H9 (cell line): ENCODE measurements at regions not wholly inside any gene's neighbourhood (a gene's known extent, or its start where the extent isn't known, plus 50 kb on each side); places are given as distances from the start of the nearest gene placed in this dataset.

ENCODE experiments used
- DNase-seq: peaks from one replicate; pipeline ENCODE4 v3.0.0-alpha.2; 2017
- H2AFZ ChIP-seq: one replicate; pipeline ENCODE4 v1.6.1; 2013; ENCODE audit warnings: mild to moderate bottlenecking, low read length, control low read depth, moderate library complexity
- H2AK5ac ChIP-seq: 2 replicates; pipeline ENCODE4 v1.6.1; 2013; ENCODE audit warnings: low read length, control low read depth, mixed read lengths; ENCODE audit not compliant: insufficient read length
- H2BK120ac ChIP-seq: one replicate; pipeline ENCODE4 v1.6.1; 2013; ENCODE audit warnings: low read depth, mild to moderate bottlenecking, low read length, control low read depth, inconsistent platforms; ENCODE audit not compliant: poor library complexity, severe bottlenecking
- H2BK12ac ChIP-seq: 2 replicates; pipeline ENCODE4 v1.6.1; 2013; ENCODE audit warnings: low read length, control low read depth, mixed read lengths, low read depth; ENCODE audit not compliant: insufficient read length
- H2BK15ac ChIP-seq: 2 replicates; pipeline ENCODE4 v1.6.1; 2013; ENCODE audit warnings: low read depth, low read length, control low read depth
- H2BK20ac ChIP-seq: one replicate; pipeline ENCODE4 v1.6.1; 2013; ENCODE audit warnings: low read depth, mild to moderate bottlenecking, low read length, control low read depth, inconsistent platforms; ENCODE audit not compliant: poor library complexity, severe bottlenecking
- H2BK5ac ChIP-seq: 2 replicates; pipeline ENCODE4 v1.6.1; 2013; ENCODE audit warnings: low read length, control low read depth, mixed read lengths; ENCODE audit not compliant: insufficient read length
- H3K14ac ChIP-seq: 2 replicates; pipeline ENCODE4 v1.6.1; 2013; ENCODE audit warnings: low read length, control low read depth; ENCODE audit not compliant: insufficient read depth
- H3K18ac ChIP-seq: 2 replicates; pipeline ENCODE4 v1.6.1; 2013; ENCODE audit warnings: low read depth, mild to moderate bottlenecking, mixed read lengths, low read length, control low read depth; ENCODE audit not compliant: insufficient read length
- H3K23ac ChIP-seq: 2 replicates; pipeline ENCODE4 v1.6.1; 2013; ENCODE audit warnings: low read length, control low read depth, mixed read lengths, low read depth; ENCODE audit not compliant: insufficient read length
- H3K23me2 ChIP-seq: 2 replicates; pipeline ENCODE4 v1.6.1; 2013; ENCODE audit warnings: low read depth, mild to moderate bottlenecking, mixed read lengths, low read length, control low read depth; ENCODE audit not compliant: insufficient read length, poor library complexity, severe bottlenecking
- H3K27ac ChIP-seq: 2 replicates; pipeline ENCODE4 v1.5.1; 2013; ENCODE audit warnings: low read length, control low read depth, mixed read lengths, low read depth; ENCODE audit not compliant: insufficient read length
- H3K27me3 ChIP-seq: 2 replicates; pipeline ENCODE4 v1.6.1; 2013; ENCODE audit warnings: low read length, control low read depth, inconsistent platforms; ENCODE audit not compliant: insufficient read depth
- H3K4ac ChIP-seq: 2 replicates; pipeline ENCODE4 v1.6.1; 2013; ENCODE audit warnings: low read depth, mild to moderate bottlenecking, control low read depth, inconsistent platforms, low read length, moderate library complexity
- H3K4me1 ChIP-seq: 2 replicates; pipeline ENCODE4 v1.6.1; 2013; ENCODE audit warnings: low read length, control low read depth, inconsistent platforms; ENCODE audit not compliant: insufficient read depth
- H3K4me2 ChIP-seq: 2 replicates; pipeline ENCODE4 v1.6.1; 2013; ENCODE audit warnings: low read length, control low read depth, mixed read lengths; ENCODE audit not compliant: insufficient read length, insufficient read depth
- H3K56ac ChIP-seq: 2 replicates; pipeline ENCODE4 v1.6.1; 2013; ENCODE audit warnings: low read depth, mild to moderate bottlenecking, mixed read lengths, low read length, control low read depth; ENCODE audit not compliant: insufficient read length
- H3K79me1 ChIP-seq: 2 replicates; pipeline ENCODE4 v1.6.1; 2013; ENCODE audit warnings: low read depth, mild to moderate bottlenecking, moderate library complexity, low read length, control low read depth, inconsistent platforms; ENCODE audit not compliant: insufficient read depth, poor library complexity, severe bottlenecking
- H3K79me2 ChIP-seq: 2 replicates; pipeline ENCODE4 v1.6.1; 2013; ENCODE audit warnings: low read length, control low read depth, inconsistent platforms; ENCODE audit not compliant: insufficient read depth
- H3K9ac ChIP-seq: 2 replicates; pipeline ENCODE4 v1.6.1; 2013; ENCODE audit warnings: low read length, control low read depth, mixed read lengths; ENCODE audit not compliant: insufficient read length; ENCODE audit errors: extremely low read depth
- H3K9me3 ChIP-seq: one replicate; pipeline ENCODE4 v1.6.1; 2013; ENCODE audit warnings: low read depth, low read length, inconsistent platforms; ENCODE audit not compliant: control insufficient read depth
- H3T11ph ChIP-seq: one replicate; pipeline ENCODE4 v1.6.1; 2013; ENCODE audit warnings: mild to moderate bottlenecking, low read length, control low read depth, inconsistent platforms
- H4K20me1 ChIP-seq: one replicate; pipeline ENCODE4 v1.6.1; 2013; ENCODE audit not compliant: control insufficient read depth, insufficient read length, insufficient read depth
- H4K5ac ChIP-seq: 2 replicates; pipeline ENCODE4 v1.6.1; 2013; ENCODE audit warnings: low read depth, mild to moderate bottlenecking, mixed read lengths, low read length, control low read depth; ENCODE audit not compliant: insufficient read length
- H4K8ac ChIP-seq: replicated peaks from 2 replicates; pipeline ENCODE4 v1.6.1; 2013; ENCODE audit warnings: low read length, control low read depth, mixed read lengths, low read depth; ENCODE audit not compliant: insufficient read length
- H4K91ac ChIP-seq: 2 replicates; pipeline ENCODE4 v1.6.1; 2013; ENCODE audit warnings: low read depth, mild to moderate bottlenecking, moderate library complexity, mixed read lengths, low read length, control low read depth; ENCODE audit not compliant: insufficient read length
- H3K27ac Mint-ChIP-seq, 3 experiments: 2 replicates in 2 of 3; 3 replicates in 1 of 3; pipeline ENCODE4 v1.8.0; 2020 to 2021; ENCODE audit warnings: mixed read lengths in 3 of 3, mild to moderate bottlenecking in 1 of 3, moderate library complexity in 1 of 3
- H3K27me3 Mint-ChIP-seq: 2 replicates; pipeline ENCODE4 v1.8.0; 2021; ENCODE audit warnings: low read depth, mild to moderate bottlenecking, moderate library complexity, mixed read lengths
- H3K36me3 Mint-ChIP-seq, 3 experiments: 2 replicates in 2 of 3; 3 replicates in 1 of 3; pipeline ENCODE4 v1.8.0; 2020 to 2021; ENCODE audit warnings: low read depth in 3 of 3, mixed read lengths in 3 of 3; ENCODE audit not compliant: insufficient read depth in 1 of 3
- H3K4me1 Mint-ChIP-seq, 2 experiments: 2 replicates each; pipeline ENCODE4 v1.8.0; 2020; ENCODE audit warnings: mixed read lengths in 2 of 2
- H3K4me3 Mint-ChIP-seq, 2 experiments: 2 replicates in 1 of 2; 3 replicates in 1 of 2; pipeline ENCODE4 v1.8.0; 2020 to 2021; ENCODE audit warnings: mild to moderate bottlenecking in 2 of 2, mixed read lengths in 2 of 2, moderate library complexity in 1 of 2
- H3K9me3 Mint-ChIP-seq, 2 experiments: 2 replicates in 1 of 2; 3 replicates in 1 of 2; pipeline ENCODE4 v1.8.0; 2020; ENCODE audit warnings: mild to moderate bottlenecking in 2 of 2, mixed read lengths in 2 of 2, moderate library complexity in 1 of 2
- CTCF ChIP-seq: fragments of 200-600 bp; sonication (generic); conservative IDR thresholded peaks from 3 replicates; pipeline ENCODE4 v1.8.0; 2021; ENCODE audit warnings: antibody characterized with exemption, mild to moderate bottlenecking
- WGBS: extraction: QIAGEN DNeasy Blood & Tissue Kit; methylation state at CpG from one replicate; pipeline ENCODE4 v1.1.7; 2013; ENCODE audit warnings: missing lambda C conversion rate, low lambda C conversion rate, mixed read lengths; ENCODE audit not compliant: insufficient read length; ENCODE audit errors: extremely low coverage; 5-methylcytosine and 5-hydroxymethylcytosine counted together

- H3K14ac ChIP-seq: no peak overlapping the region
- no peak overlapping the region for H4K8ac ChIP-seq
- no peak for TF ChIP-seq CTCF
- no peaks in the 10 kb centered on the region for H3K79me1 ChIP-seq
- no peak overlapping the region for H2BK12ac ChIP-seq
- no peak overlapping the region for H3K9ac ChIP-seq
- Mint-ChIP-seq H3K4me1 (no peaks in the 10 kb centered on the region), H3K9me3 (peaks cover 12 to 13% of the 10 kb centered on the region in 2 experiments), H3K36me3 (peaks cover 0 to 12% (median 0%) of the 10 kb centered on the region in 3 experiments; a peak in 1 of 7 replicates), H3K27me3 (no peaks in the 10 kb centered on the region), H3K27ac (no peak overlapping the region; a peak in 1 of 7 replicates), H3K4me3 (no peak overlapping the region)
- H3K4me2 ChIP-seq: no peak overlapping the region
- no peak overlapping the region for H2BK120ac ChIP-seq
- H3K27me3 ChIP-seq: no peaks in the 10 kb centered on the region
- no peak overlapping the region for H3K4ac ChIP-seq
- no peaks in the 10 kb centered on the region for H3K23me2 ChIP-seq
- no peak overlapping the region for H2AK5ac ChIP-seq
- no peak for DNase-seq
- no peak overlapping the region for H2BK15ac ChIP-seq
- no peaks in the 10 kb centered on the region for H3K4me1 ChIP-seq
- H3K9me3 ChIP-seq: peaks cover 5% of the 10 kb centered on the region
- H3K18ac ChIP-seq: no peak overlapping the region
- H3K23ac ChIP-seq: no peak overlapping the region
- H4K5ac ChIP-seq: no peak overlapping the region
- H3K56ac ChIP-seq: no peak overlapping the region
- WGBS: no CpG with 5 or more reads among the region's 8 CpGs
- no peaks in the 10 kb centered on the region for H3K79me2 ChIP-seq
- H2BK20ac ChIP-seq: no peak overlapping the region
- H2AFZ ChIP-seq: no peak overlapping the region
- no peak overlapping the region for H2BK5ac ChIP-seq
- H4K91ac ChIP-seq: no peak overlapping the region
- no peaks in the 10 kb centered on the region for H4K20me1 ChIP-seq
- H3K27ac ChIP-seq: no peak overlapping the region
- no peak overlapping the region for H3T11ph ChIP-seq
These were observed 107.2 kb upstream of the VASH1 start for GRCh38 chr14:76653875-76654572.
